Islet of Langerhans (tissue), 1 donor: ENCODE measurements at regions not wholly inside any gene's neighbourhood (a gene's known extent, or its start where the extent isn't known, plus 50 kb on each side); places are given as distances from the start of the nearest gene placed in this dataset.
"Not testable (repeated sequence)": the region's sequence is repeated elsewhere in the genome, so short reads cannot be mapped to it uniquely, and the experiment has no call there.

Experiments
- FAIRE-seq: peaks from one replicate; lab custom pipeline; 2011; peaks lifted over from hg19 to GRCh38; lab: Jason Lieb, UNC

- no peak for FAIRE-seq
These were observed 116.5 kb upstream of the GOT2 start for GRCh38 chr16:58850678-58851020.

GRCh38 chr16:58850019-58850677 lies 116.0 kb upstream of the GOT2 start:
- no peak for FAIRE-seq

DNA sequence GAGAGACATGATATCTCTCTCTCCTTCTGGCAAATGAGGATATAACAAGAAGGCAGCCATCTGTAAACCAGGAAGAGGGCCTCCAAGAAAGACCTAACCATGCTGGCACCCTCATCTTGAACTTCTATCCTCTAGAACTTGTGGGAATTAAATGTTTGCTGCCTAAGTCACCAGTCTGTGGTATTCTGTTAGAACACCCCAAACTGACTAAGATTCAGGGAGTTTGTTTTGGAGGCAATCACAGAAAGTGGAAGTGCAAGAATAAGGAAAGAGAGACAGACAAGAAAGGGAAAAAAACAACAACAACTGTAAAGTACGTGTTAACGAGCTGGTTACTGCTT lies 114.5 kb upstream of the GOT2 start:
- no peak for FAIRE-seq

GRCh38 chr16:58847902-58848661 lies 114.0 kb upstream of the GOT2 start:
- FAIRE-seq = no peak

- not testable (repeated sequence) for FAIRE-seq
These were observed 112.1 kb upstream of the GOT2 start for GRCh38 chr16:58846226-58846625.

GRCh38 chr16:58843675-58844074 lies 109.6 kb upstream of the GOT2 start:
- FAIRE-seq = no peak

- no peak for FAIRE-seq
These were observed 108.6 kb upstream of the GOT2 start for GRCh38 chr16:58842746-58843145.

- FAIRE-seq = no peak
These were observed 108.0 kb upstream of the GOT2 start for GRCh38 chr16:58842156-58842555.

DNA sequence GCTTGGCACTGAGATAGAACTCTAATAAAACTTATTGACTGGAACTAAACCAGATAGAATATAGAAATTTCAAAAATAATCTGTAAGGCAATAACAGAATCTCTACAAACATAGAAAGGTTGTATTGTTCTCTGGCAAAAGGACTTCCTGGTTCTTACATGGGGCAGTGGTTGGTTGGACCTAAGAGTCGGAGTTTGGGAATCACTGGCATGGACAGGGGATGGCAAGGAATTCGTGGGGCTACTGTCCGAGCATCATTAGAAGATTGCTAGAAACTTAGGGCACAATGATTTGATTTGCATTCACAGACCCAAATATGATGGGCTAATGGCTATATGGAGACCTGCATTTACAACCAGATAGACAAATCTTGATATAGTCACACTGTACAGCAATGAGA lies 103.8 kb upstream of the GOT2 start:
- FAIRE-seq = no peak

DNA sequence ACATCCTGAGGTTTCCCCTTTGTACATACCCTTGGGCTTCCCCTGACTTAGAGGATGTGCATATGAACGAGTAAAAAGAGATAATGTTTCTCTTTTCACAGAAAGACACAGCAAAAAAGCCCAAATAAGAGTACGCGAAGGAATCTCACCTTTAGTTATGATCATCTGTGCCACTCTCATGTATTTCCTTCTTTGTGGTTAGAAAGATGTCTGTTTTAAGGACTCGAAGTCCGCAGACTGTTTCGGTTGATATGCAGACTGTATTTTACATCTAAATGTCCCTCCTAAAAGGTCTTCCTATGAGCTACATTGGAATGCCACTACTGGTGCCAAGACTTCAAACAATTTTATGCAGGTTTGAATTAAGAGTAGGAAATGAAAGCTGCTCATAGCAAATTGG lies 102.3 kb upstream of the GOT2 start:
- no peak for FAIRE-seq

- FAIRE-seq = no peak
These were observed 98.3 kb upstream of the GOT2 start for GRCh38 chr16:58832386-58832895.

- FAIRE-seq = no peak
These were observed 97.3 kb upstream of the GOT2 start for GRCh38 chr16:58831386-58831785.

- FAIRE-seq = no peak
These were observed 94.9 kb upstream of the GOT2 start for GRCh38 chr16:58828901-58829545.

GRCh38 chr16:58824201-58824600 lies 90.1 kb upstream of the GOT2 start:
- FAIRE-seq = no peak

GRCh38 chr16:58821886-58822285 lies 87.8 kb upstream of the GOT2 start:
- no peak for FAIRE-seq

GRCh38 chr16:58820411-58820810 lies 86.3 kb upstream of the GOT2 start:
- FAIRE-seq = no peak

- FAIRE-seq = no peak
These were observed 81.2 kb upstream of the GOT2 start for GRCh38 chr16:58815181-58815888.

GRCh38 chr16:58814348-58814801 lies 80.3 kb upstream of the GOT2 start:
- peak; percentile 61 for FAIRE-seq

GRCh38 chr16:58809213-58809612 lies 75.1 kb upstream of the GOT2 start:
- no peak for FAIRE-seq

- FAIRE-seq = no peak
These were observed 73.2 kb upstream of the GOT2 start for GRCh38 chr16:58807276-58807675.

- FAIRE-seq = no peak
These were observed 67.7 kb upstream of the GOT2 start for GRCh38 chr16:58801838-58802237.

GRCh38 chr16:58797137-58797801 lies 63.2 kb upstream of the GOT2 start:
- FAIRE-seq = no peak
